Ovary (tissue), 3 donors: ENCODE measurements at regions not wholly inside any gene's neighbourhood (a gene's known extent, or its start where the extent isn't known, plus 50 kb on each side); places are given as distances from the start of the nearest gene placed in this dataset.

ENCODE experiments used
- CTCF ChIP-seq, 3 donors: fragments of 450-650 bp in 2 of 3; fragments of 200-600 bp in 1 of 3; IDR thresholded peaks; one replicate each; pipeline versions ENCODE4 v1.5.1 to v1.8.0; 2016 to 2022; ENCODE audit warnings: antibody characterized with exemption in 3 of 3, mild to moderate bottlenecking in 1 of 3
- EP300 ChIP-seq: sonication (generic); formaldehyde crosslinking; IDR thresholded peaks from one replicate; pipeline ENCODE4 v1.6.1; 2017; ENCODE audit warnings: antibody characterized with exemption
- donor health status: DM: no; HTN: no; CAD: no.

DNA sequence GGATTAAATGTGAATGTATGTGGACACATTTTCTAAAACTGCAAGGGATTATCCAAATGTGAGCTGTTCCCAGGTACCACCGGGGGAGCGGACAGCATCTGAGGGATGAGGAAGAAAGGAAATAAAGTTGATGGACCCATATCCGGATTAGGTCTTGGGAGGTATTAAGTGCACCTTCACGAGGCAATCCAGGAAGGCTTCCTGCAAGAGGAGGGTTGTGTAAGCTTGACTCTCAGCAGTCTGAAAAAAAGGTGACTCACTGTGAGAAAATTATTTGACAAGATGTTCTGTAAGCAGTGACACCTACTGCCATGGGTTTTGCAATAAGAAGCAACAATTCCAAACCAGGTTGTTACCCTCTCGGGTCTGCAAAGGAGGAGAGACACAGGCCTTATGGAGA lies 55.0 kb upstream of the LRFN2 start:
- no peak for TF ChIP-seq CTCF (IDR thresholded peaks at IDR 0.05)
- no peak for TF ChIP-seq EP300
